Neutrophil (primary cell): ENCODE measurements at regions not wholly inside any gene's neighbourhood (a gene's known extent, or its start where the extent isn't known, plus 50 kb on each side); places are given as distances from the start of the nearest gene placed in this dataset.

Experiments used
- H3K27ac ChIP-seq: fragments of 200-600 bp; sonication (generic); 2 replicates; pipeline ENCODE4 v1.5.1; 2016; ENCODE audit warnings: mild to moderate bottlenecking, moderate library complexity
- H3K27me3 ChIP-seq: fragments of 200-600 bp; sonication (generic); 2 replicates; pipeline ENCODE4 v1.6.0; 2016; ENCODE audit warnings: mild to moderate bottlenecking
- H3K36me3 ChIP-seq: fragments of 200-600 bp; sonication (generic); 2 replicates; pipeline ENCODE4 v1.5.1; 2017
- H3K4me1 ChIP-seq, 2 experiments: fragments of 200-600 bp in 1 of 2; sonication (generic) in 1 of 2; 1 replicate in 1 of 2; 2 replicates in 1 of 2; pipeline versions ENCODE4 v1.5.1 to v1.6.1; 2013 to 2016; ENCODE audit warnings: low read depth in 1 of 2, low read length in 1 of 2, mild to moderate bottlenecking in 1 of 2, moderate library complexity in 1 of 2; ENCODE audit not compliant: control insufficient read depth in 1 of 2, insufficient read depth in 1 of 2
- H3K4me3 ChIP-seq, 2 experiments: fragments of 200-600 bp in 1 of 2; sonication (generic) in 1 of 2; 1 replicate in 1 of 2; 2 replicates in 1 of 2; pipeline ENCODE4 v1.5.1; 2013 to 2016; ENCODE audit warnings: low read depth in 1 of 2, low read length in 1 of 2, mild to moderate bottlenecking in 1 of 2, moderate library complexity in 1 of 2
- H3K9me3 ChIP-seq: fragments of 200-600 bp; sonication (generic); 2 replicates; pipeline ENCODE4 v1.5.1; 2016
- TF ChIP-seq, protein P1 (sequence below): fragments of 200-600 bp; sonication (generic); IDR thresholded peaks from 2 replicates; pipeline ENCODE4 v1.5.1; 2016; ENCODE audit warnings: antibody characterized with exemption

DNA sequence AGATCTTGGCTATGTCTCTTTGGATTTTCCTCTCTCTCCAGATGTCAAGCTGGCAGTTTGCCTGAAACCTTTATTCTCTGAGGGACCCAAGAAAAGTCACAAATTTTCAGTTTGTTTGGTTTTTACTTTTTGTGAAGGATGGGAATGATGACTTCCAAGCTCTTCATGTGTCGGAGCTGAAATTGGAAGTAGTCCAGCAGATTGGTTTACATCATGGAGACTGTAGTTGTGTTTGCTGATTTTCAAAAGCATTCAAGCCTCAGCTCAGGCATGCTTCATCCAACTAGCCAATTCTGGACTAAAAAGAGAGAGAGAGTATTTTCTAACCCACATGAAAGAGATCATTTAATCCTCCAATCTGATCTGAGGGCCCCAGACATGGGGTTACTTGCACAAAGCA, 326.2 kb upstream of the AUTS2 start:
- Histone ChIP-seq H3K27ac (no peak overlapping the region), H3K4me3 (no peak overlapping the region), H3K27me3 (no peaks in the 10 kb centered on the region), H3K9me3 (no peaks in the 10 kb centered on the region), H3K4me1 (no peaks in the 10 kb centered on the region), H3K36me3 (no peaks in the 10 kb centered on the region)
- TF ChIP-seq, protein P1, sequence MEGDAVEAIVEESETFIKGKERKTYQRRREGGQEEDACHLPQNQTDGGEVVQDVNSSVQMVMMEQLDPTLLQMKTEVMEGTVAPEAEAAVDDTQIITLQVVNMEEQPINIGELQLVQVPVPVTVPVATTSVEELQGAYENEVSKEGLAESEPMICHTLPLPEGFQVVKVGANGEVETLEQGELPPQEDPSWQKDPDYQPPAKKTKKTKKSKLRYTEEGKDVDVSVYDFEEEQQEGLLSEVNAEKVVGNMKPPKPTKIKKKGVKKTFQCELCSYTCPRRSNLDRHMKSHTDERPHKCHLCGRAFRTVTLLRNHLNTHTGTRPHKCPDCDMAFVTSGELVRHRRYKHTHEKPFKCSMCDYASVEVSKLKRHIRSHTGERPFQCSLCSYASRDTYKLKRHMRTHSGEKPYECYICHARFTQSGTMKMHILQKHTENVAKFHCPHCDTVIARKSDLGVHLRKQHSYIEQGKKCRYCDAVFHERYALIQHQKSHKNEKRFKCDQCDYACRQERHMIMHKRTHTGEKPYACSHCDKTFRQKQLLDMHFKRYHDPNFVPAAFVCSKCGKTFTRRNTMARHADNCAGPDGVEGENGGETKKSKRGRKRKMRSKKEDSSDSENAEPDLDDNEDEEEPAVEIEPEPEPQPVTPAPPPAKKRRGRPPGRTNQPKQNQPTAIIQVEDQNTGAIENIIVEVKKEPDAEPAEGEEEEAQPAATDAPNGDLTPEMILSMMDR: no peak

DNA sequence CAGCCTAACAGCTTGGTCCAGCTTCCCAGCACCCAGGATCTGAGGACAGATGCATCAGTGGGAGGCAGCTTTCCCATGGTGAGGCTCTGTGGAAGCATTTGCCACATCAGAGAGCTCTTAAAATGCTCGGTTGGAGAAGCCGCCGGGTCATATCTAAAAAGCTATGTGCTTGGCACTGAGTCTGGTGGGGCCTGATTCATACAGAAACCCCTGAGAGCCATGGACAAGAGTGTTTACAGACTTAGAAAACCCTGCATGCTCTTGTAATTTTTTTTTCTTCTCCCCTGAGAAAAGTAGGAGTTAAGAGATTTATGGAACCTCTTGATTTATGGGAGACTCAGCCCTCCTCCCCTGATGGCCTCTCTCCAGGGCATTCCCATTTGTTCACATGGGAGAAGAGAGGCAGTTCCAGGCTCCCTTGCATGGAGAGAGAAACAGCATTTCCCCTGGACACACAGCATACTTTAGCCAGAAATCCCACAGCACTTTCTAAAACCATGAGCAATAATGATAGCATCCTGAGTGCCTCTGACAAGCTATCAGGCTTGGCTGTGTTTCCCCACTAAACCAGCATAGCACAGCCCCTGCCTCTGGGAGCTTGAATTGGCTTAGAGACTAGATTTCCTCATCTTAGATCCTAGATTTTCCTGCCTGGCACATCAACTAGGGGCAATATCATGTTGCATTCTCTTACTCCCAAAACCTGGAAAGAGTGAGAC, 322.1 kb upstream of the AUTS2 start:
- H3K4me3 ChIP-seq: no peak overlapping the region
- no peak overlapping the region for H3K27ac ChIP-seq
- no peaks in the 10 kb centered on the region for H3K36me3 ChIP-seq
- no peaks in the 10 kb centered on the region for H3K27me3 ChIP-seq
- TF ChIP-seq, protein P1: no peak
- H3K4me1 ChIP-seq: no peaks in the 10 kb centered on the region
- H3K9me3 ChIP-seq: no peaks in the 10 kb centered on the region

DNA sequence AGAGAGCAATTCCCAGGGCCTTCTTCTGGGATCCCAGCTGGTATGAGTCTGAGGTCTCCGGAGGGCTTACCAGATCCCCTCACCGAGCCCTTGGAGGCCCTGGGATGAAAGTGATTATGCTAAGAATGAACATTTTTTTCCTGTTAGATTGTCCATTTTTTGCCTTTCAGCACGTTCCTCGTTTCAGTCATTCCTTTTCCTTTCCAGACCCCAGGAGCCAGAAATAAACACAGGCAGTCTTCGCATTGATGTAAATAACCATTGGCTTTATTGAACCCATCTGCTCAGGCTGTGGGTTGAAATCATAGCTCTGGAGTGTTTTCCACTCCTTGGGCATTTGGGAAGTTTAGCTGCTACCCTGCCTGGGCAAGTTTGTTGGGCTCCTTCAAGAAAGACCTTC, 320.9 kb upstream of the AUTS2 start:
- no peaks in the 10 kb centered on the region for H3K9me3 ChIP-seq
- no peaks in the 10 kb centered on the region for H3K27me3 ChIP-seq
- no peaks in the 10 kb centered on the region for H3K36me3 ChIP-seq
- no peak overlapping the region for H3K4me3 ChIP-seq
- no peak overlapping the region for H3K27ac ChIP-seq
- TF ChIP-seq, protein P1: no peak
- no peaks in the 10 kb centered on the region for H3K4me1 ChIP-seq

DNA sequence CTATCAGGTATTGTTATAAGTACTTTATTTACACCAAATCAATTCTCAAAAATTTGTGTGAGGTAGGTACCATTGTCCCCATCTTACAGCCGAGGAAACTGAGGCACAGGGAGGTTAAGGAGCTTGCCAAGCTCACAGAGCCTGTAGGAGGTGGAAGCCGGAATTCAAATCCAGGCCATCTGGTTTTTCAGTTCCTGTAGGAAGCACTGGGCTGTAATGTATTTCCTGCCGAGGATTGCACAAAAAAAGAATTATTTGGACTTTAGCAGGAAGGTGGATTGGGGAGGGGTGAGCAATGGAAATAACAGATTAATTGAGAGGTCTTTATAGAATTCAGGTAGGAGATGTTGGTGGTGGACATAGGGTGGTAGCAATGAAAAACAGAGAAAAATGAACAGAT, 315.3 kb upstream of the AUTS2 start:
- H3K4me1 ChIP-seq: no peaks in the 10 kb centered on the region
- TF ChIP-seq, protein P1: no peak
- H3K4me3 ChIP-seq: no peak overlapping the region
- no peaks in the 10 kb centered on the region for H3K9me3 ChIP-seq
- H3K27ac ChIP-seq: no peak overlapping the region
- no peaks in the 10 kb centered on the region for H3K36me3 ChIP-seq
- no peaks in the 10 kb centered on the region for H3K27me3 ChIP-seq

DNA sequence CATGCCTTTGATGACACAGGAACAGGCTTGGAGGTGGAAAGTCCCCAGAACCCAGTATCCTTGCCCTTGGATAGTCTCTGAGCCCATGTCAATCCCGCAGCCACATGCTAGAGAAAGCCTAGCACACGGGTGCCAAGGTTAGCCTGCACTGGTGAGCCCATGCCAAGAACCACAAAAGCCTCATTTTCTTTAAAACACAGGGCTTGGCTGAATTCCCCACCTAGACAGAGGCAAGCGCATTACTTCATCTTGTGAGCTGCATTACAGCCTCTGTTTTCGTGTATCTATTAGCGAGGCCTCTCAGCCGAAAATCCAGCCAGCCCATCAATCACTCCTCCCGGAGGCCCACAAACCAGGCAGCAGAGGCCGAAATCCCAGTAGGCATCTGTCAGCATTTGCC, 314.9 kb upstream of the AUTS2 start:
- Histone ChIP-seq H3K9me3 (no peaks in the 10 kb centered on the region), H3K27me3 (no peaks in the 10 kb centered on the region), H3K36me3 (no peaks in the 10 kb centered on the region), H3K4me3 (no peak overlapping the region), H3K27ac (no peak overlapping the region), H3K4me1 (no peaks in the 10 kb centered on the region)
- TF ChIP-seq, protein P1: no peak
